HG02970 (cell line): ENCODE measurements at regions not wholly inside any gene's neighbourhood (a gene's known extent, or its start where the extent isn't known, plus 50 kb on each side); places are given as distances from the start of the nearest gene placed in this dataset.
"Not testable (repeated sequence)": the region's sequence is repeated elsewhere in the genome, so short reads cannot be mapped to it uniquely, and the experiment has no call there.

ENCODE experiments used
- ATAC-seq: cut with Tn5 transposase; IDR thresholded peaks from one replicate; pipeline ENCODE4 v1.9.1; 2021; ENCODE audit warnings: mild to moderate bottlenecking, moderate library complexity, moderate number of reproducible peaks; ENCODE audit not compliant: unreplicated experiment, low FRiP score

GRCh38 chr5:32534041-32534440 is 51.3 kb upstream of the SUB1 start:
- ATAC-seq, result no peak

GRCh38 chr5:32531885-32532520 is 53.4 kb upstream of the SUB1 start:
- peak; percentile 41 for ATAC-seq

- ATAC-seq, result not testable (repeated sequence)
Measured at GRCh38 chr5:32527321-32527720, 58.0 kb upstream of the SUB1 start.

- no peak for ATAC-seq
Measured at GRCh38 chr5:32526810-32527209, 58.5 kb upstream of the SUB1 start.

- ATAC-seq, result no peak
Measured at GRCh38 chr5:32523625-32524024, 61.7 kb upstream of the SUB1 start.

- ATAC-seq, result no peak
Measured at GRCh38 chr5:32522429-32523143, 62.8 kb upstream of the SUB1 start.

GRCh38 chr5:32521481-32521880 is 63.9 kb upstream of the SUB1 start:
- no peak for ATAC-seq

- no peak for ATAC-seq
Measured at GRCh38 chr5:32520972-32521371, 64.4 kb upstream of the SUB1 start.

- no peak for ATAC-seq
Measured at GRCh38 chr5:32520356-32520755, 65.0 kb upstream of the SUB1 start.

GRCh38 chr5:32519508-32519907 is 65.8 kb upstream of the SUB1 start:
- ATAC-seq, result no peak

GRCh38 chr5:32514806-32515205 is 70.3 kb upstream of the ZFR start:
- ATAC-seq, result no peak

GRCh38 chr5:32512926-32513325 is 68.4 kb upstream of the ZFR start:
- ATAC-seq, result no peak

- ATAC-seq, result no peak
Measured at GRCh38 chr5:32511776-32512374, 67.3 kb upstream of the ZFR start.

GRCh38 chr5:32510860-32511259 is 66.3 kb upstream of the ZFR start:
- ATAC-seq, result no peak

GRCh38 chr5:32508806-32509805 is 64.6 kb upstream of the ZFR start:
- ATAC-seq, result no peak

- no peak for ATAC-seq
Measured at GRCh38 chr5:32507738-32508434, 63.3 kb upstream of the ZFR start.

- no peak for ATAC-seq
Measured at GRCh38 chr5:32506799-32507198, 62.3 kb upstream of the ZFR start.

- ATAC-seq, result no peak
Measured at GRCh38 chr5:32506201-32506661, 61.7 kb upstream of the ZFR start.

GRCh38 chr5:32505756-32506155 is 61.2 kb upstream of the ZFR start:
- no peak for ATAC-seq

- ATAC-seq, result no peak
Measured at GRCh38 chr5:32504989-32505596, 60.6 kb upstream of the ZFR start.
